Femur (tissue), 1 donor: ENCODE measurements at regions not wholly inside any gene's neighbourhood (a gene's known extent, or its start where the extent isn't known, plus 50 kb on each side); places are given as distances from the start of the nearest gene placed in this dataset.
"Not testable (repeated sequence)": the region's sequence is repeated elsewhere in the genome, so short reads cannot be mapped to it uniquely, and the experiment has no call there.

Experiments used
- DNase-seq: peaks from one replicate; pipeline ENCODE4 v3.0.0-alpha.2; 2017

- DNase-seq = no peak
Measured at GRCh38 chr5:163022582-163023128, 414.7 kb upstream of the CCNG1 start.

DNA sequence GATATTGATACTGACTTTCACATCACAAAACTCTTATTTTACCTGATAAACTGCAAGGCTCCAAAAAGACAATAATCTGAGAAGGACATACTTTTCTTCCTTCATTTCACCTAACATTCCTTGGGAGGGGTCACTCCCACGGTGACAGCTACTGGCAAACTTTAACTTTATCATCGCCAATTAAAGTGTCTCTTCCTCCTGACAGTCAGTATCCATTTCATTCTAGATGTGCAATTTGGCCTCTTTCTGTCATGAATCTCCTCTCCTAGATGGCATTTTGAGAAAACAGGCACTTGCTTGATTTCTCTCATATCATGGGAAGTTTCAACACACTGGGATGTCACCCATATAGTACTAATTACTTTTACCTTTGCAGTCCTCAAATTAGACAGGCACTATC lies 413.5 kb upstream of the CCNG1 start:
- no peak for DNase-seq

- DNase-seq = no peak
Measured at GRCh38 chr5:163024936-163025335, 412.5 kb upstream of the CCNG1 start.

DNA sequence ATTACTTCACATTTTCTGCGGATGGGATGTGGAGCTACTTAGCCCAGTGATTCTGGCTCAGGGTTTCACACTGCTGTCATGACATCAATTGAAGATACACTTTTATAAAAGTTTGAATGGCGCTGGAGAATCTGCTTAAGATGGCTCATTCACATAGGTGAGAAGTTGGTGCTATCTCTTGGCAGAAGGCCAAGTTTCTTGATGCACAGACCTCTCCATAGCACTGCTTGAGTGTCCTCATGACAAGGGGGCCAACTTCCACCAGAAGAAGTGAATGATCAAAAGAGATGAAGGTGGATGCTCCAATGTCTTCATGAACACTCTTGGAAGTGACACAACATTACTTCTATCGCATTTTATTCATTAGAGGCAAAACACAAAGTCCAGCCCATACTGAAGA lies 403.7 kb upstream of the CCNG1 start:
- DNase-seq = no peak

GRCh38 chr5:163041254-163041653 lies 396.1 kb upstream of the CCNG1 start:
- no peak for DNase-seq

GRCh38 chr5:163079618-163080017 lies 357.8 kb upstream of the CCNG1 start:
- DNase-seq = no peak

GRCh38 chr5:163089230-163089629 lies 348.2 kb upstream of the CCNG1 start:
- no peak for DNase-seq

GRCh38 chr5:163089926-163090325 lies 347.5 kb upstream of the CCNG1 start:
- DNase-seq = no peak

DNA sequence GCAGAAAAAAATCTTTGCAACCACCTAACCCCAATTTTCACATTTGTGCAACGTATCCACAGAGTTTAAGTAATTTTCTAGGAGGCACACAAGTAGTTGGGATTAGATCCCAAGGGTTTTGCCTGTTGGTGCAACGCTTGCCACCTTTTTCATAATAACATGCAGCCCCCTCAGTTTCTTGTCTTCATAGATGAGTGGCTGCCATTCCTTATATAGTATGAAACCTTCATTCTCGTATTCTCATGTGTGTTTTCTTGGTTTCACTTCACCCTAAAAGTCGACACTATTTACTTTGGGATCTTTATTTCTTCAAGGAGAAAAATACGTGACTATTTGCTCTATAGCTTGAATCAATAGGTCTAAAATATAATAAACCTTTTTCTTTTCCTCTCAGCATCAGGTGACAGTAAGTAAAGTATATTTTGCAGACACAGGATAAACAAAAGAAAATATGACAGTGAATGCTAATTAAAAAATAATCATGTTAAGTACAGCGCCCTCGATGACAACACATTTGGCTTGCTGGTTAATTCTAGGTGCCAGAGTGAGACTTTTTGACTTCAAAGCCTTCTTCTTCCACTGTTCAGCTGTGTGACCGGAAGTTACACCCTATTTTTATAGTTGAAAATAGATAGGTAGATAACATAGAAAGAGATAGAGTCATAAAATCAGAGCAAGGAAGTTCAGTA lies 342.8 kb upstream of the CCNG1 start:
- DNase-seq = no peak

DNA sequence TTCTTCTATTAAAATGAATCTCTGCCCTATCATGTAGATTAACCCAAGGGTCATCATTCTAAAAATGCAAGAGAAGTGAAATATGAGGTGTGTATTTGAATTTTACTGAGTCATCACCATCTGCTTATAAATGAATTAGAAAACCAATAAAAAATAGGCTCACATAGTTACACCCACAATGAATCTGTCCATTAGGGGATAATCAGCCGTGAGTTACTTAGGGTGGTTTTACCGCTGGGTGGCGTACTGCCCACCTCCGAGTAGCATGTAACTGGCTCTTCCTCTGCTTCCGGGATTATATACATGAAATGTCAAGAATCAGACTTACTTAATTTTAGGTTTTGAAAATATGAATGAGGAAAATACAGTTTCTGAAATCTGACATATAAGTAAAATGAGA lies 332.9 kb upstream of the CCNG1 start:
- no peak for DNase-seq

GRCh38 chr5:163105456-163105855 lies 331.9 kb upstream of the CCNG1 start:
- no peak for DNase-seq

- DNase-seq = no peak
Measured at GRCh38 chr5:163106098-163106497, 331.3 kb upstream of the CCNG1 start.

DNA sequence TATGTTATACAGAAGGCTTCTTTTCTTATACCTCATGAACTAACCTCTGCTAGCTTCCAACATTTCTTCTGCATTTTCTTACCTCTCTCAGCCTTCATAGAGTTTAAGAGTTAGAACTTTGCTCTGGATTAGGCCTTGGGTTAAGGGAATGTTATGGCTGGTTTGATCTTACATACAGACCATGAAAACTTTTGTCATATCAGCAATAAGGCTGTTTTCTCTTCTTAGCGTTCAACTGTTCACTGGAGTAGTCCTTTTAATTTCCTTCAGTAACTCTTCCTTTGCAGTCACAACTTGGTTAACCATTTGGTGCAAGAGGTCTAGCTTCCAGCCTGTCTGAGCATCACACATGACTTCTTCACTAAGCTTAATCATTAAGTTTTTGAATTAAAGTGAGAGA lies 329.0 kb upstream of the CCNG1 start:
- DNase-seq = no peak

DNA sequence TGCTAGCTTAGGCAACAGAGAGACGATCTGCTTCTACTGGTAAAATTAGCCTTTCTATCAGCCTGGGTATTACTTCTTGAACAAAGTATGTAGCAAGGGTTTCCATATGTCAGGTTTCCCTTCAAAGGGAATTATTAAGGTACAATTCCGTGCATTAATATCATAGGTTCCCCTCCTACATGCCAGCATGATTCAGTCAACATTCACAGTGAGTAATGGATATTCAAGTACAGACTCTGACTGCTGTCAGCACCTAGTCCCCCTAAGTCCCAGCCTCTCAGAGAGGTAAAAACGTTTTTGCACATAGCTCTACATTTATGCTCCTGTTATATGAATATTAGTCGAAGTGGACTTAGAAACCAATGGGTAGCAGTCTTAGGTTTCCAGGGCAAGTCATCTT lies 322.4 kb upstream of the CCNG1 start:
- DNase-seq = no peak

- DNase-seq = not testable (repeated sequence)
Measured at GRCh38 chr5:163116618-163117017, 320.8 kb upstream of the CCNG1 start.

- no peak for DNase-seq
Measured at GRCh38 chr5:163134061-163134460, 303.3 kb upstream of the CCNG1 start.

DNA sequence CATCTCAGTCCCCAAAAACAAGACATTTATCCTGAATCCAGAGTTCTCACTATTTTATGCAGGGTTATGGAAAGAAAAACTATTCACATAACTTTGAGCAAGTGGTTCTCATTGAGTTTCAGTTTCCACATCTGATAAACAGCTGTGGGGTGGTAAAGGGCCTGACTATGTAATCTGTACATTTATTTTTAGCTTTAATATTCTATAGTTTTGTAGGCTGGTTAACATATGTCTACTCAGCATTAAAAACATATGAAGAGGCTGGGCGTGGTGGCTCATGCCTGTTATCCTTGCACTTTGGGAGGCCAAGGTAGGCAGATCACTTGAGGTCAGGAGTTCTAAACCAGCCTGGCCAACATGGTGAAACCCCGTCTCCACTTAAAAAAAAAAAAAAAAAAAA lies 301.5 kb upstream of the CCNG1 start:
- no peak for DNase-seq

DNA sequence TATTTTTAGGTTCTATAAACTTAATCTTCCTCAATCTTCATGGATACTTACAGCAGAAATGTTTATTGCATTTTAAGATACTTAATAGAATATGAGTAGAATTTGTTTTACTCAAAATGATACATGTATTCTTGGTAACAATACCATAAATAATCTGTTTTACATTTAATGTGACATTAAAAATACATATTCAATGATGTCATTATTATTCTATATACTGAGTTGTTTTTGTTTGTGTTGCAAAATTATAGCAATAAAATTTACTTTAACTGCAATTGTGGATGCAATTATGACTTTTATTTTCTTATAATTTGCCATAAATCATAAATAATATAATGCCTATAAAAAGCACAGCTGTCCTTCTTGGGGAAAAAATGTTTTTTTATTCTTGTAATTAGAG lies 275.9 kb upstream of the CCNG1 start:
- no peak for DNase-seq

DNA sequence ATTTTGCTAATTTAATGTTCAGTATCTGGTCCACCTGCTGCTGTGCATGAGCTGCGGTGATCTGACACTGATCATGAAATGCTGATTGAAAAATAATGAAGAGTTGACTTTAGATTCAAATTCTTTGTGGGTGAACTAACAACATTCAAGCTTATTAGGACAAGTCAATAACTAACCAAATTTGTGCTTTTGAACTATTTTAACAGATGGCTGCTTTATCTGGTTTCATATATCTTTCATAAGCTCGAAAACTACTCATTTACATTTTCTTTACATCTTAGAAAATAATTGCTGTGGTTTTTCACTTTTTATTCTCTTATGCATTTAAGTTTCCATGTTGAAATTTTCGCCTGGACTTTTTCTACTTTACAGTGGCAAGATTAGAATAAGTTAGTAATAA lies 274.8 kb upstream of the CCNG1 start:
- no peak for DNase-seq

GRCh38 chr5:163163858-163164257 lies 273.5 kb upstream of the CCNG1 start:
- DNase-seq = no peak

DNA sequence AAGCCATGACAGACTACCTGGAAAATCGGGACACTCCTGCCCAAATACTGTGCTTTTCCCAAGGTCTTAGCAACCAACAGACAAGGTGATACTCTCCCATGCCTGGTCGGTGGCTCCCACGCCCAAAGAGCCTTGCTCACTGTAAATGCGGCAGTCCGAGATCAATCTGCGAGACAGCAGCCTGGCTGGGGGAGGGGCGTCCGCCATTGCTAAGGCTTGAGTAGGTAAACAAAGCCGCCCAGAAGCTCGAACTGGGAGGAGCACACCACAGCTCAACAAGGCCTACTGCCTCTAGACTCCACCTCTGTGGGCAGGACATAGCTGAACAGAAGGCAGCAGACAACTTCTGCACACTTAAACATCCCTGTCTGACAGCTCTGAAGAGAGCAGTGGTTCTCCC lies 272.1 kb upstream of the CCNG1 start:
- DNase-seq = no peak

- not testable (repeated sequence) for DNase-seq
Measured at GRCh38 chr5:163170161-163170560, 267.2 kb upstream of the CCNG1 start.

DNA sequence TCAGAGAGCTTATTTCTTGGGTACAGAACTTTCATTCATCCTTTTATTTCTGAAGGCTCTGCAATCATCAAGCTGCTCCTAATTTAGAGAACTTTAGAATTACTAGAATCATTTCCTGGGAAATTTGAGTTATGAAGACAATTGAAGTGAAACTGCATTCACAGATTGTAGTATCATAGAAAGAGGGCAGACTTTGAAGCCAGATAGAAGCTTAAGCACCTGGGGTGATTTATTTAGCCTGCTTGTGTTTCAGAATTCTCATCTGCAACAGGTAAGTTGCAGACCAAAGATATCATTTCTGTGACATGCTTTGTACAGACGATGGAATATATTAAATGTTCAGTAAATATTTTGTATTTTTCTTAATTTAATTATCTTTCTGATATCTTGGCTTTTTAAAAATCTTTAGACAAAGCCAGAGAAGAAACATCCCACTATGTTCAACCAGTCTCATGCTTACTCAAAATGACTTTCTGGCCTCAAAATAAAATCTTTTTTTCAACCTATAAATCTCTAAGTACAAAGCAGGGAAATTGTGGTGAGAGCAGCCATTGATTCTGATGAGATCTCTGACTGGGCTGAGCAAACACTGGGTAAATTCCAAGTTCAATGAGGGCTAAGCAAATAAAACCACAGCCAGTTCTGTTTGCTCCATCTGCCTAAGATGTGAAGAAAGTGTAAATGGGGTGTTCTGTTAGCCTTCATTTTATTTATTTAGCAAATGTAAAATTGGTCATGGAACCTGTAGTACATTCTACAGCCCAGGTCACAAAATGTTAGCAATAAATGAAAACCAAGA lies 264.7 kb upstream of the CCNG1 start:
- DNase-seq = no peak

DNA sequence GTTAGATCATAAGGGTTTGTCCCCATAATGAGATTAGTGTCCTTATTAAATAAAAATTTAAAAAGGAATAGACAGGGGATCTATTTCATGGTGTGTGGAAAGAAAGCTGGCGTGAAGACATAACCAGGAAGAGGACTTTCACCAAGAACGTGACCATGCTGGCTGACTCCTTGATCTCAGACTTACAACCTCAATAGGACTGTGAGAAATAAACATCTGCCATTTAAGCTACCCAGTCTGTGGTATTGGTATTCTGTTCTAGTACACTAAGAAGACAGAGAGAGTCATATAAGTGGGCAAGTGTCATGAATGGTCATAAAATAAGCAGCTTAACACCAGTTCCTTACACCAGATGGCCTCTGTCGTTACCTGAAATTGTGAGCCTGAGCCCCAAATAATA lies 259.4 kb upstream of the CCNG1 start:
- no peak for DNase-seq
